HG03521 (cell line): ENCODE measurements at regions not wholly inside any gene's neighbourhood (a gene's known extent, or its start where the extent isn't known, plus 50 kb on each side); places are given as distances from the start of the nearest gene placed in this dataset.
"Not testable (repeated sequence)": the region's sequence is repeated elsewhere in the genome, so short reads cannot be mapped to it uniquely, and the experiment has no call there.

Experiments used
- ATAC-seq: cut with Tn5 transposase; IDR thresholded peaks from one replicate; pipeline ENCODE4 v1.9.1; 2021; ENCODE audit warnings: mild to moderate bottlenecking, moderate library complexity; ENCODE audit not compliant: unreplicated experiment

DNA sequence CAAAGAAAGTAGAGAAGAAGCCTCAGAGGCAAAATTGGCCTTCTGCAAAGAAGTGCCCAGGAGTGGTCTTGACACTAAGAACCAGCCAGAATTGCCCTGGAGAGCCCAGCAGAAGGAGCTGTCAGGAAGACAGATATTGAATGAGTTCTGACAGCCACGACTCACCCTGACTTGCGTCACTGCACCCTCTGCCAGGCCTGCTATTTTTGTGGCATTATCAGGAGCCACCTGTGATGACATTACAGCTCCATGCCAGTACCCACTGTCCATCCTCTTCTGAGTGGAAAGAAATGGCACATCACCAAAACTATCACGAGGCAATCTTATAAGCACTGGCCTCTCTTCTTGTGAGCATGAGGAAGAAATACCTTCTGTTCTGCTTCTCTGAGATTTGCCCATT is 67.7 kb downstream of the SMIM20 start:
- ATAC-seq, result no peak

DNA sequence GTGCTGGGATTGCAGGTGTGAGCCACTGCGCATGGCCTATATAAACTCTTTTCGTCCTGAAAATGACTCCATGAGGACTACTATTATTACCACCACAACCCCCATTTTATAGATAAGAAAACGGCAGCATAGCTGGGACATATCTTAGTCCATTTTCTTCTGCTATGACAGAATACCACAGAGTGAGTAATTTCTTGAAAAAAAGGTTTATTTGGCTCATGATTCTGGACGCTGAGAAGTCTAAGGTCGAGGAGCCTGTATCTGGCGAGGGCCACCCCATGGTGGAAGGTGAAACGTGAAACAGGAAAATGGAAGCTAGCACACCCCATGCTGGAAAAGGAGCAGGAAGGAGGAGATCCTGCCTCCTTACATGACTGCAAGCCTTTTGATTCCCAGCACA is 68.9 kb downstream of the SMIM20 start:
- ATAC-seq, result no peak

DNA sequence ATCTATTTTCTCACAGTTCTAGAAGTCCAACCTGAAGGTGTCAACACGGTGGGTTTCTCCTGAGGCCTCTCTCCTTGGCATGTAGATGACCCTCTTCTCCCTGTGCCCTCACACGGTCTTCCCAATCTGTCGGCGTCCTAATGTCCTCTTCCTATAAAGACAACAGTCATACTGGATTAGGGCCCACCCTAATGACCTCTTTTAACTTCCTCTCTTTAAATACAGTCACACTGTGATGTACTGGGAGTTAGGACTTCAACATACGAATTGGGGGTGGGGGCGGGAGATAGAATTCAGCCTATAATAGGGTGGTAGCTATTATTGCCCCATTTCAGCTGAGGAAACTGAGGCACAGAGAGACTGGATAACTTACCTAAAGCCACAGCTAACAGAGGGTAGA is 70.2 kb downstream of the SMIM20 start:
- ATAC-seq, result no peak

DNA sequence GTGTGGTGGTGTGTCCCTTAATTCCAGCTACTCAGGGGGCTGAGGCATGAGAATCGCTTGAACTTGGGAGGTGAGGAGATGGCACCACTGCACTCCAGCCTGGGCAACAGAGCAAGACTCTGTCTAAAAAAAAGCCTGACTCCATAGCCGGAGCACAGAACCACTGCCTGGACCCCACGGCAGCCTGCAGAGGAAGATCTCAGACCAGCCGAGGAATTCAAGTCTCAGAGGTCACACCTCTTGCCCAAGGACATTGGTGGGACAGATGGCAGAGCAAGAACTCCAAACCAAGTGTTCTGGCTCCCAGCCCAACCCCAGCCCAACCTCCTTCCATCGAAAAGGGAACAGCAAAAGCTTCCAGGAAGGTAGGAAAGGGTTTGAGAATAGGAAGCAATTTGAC is 70.8 kb downstream of the SMIM20 start:
- ATAC-seq, result no peak

DNA sequence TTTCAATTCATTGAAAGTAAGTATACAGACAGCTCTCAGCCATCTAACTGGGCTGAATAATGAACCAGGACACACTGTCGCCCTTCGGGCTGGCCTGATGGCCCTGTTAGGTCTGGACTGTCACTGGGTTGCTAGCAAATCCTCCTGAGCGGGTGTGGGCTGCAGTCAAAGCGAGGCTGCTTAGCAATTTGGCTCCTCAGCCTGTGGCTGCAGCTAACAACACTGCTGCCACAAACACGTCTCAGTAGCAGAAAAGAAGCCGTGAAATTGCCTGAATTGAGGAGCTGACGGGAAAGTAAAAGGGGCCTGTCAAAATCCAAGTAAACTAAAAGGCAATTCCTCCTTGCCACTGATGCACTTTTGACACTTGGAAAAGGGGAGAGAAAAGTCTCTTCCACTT is 72.8 kb downstream of the SMIM20 start:
- ATAC-seq, result no peak

DNA sequence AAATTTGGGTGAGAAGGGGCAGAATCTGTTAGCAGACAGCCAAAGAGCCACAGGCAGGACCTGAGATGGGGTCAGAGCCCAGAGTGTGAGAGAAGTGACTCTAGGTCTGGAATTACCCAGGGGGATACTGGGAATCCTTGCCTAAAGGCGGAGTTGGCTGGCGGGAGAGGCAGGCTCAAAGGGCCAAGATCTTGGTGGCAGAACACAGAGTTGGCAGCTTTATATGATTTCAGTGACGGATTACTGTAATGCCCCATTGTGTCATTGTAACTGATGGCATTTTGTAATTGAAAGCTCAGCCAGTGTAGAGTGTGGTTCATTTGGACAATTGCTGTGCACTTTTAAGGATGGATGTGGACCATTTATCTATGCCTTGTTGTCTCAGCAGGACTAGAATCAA is 77.3 kb downstream of the SMIM20 start:
- ATAC-seq, result no peak

DNA sequence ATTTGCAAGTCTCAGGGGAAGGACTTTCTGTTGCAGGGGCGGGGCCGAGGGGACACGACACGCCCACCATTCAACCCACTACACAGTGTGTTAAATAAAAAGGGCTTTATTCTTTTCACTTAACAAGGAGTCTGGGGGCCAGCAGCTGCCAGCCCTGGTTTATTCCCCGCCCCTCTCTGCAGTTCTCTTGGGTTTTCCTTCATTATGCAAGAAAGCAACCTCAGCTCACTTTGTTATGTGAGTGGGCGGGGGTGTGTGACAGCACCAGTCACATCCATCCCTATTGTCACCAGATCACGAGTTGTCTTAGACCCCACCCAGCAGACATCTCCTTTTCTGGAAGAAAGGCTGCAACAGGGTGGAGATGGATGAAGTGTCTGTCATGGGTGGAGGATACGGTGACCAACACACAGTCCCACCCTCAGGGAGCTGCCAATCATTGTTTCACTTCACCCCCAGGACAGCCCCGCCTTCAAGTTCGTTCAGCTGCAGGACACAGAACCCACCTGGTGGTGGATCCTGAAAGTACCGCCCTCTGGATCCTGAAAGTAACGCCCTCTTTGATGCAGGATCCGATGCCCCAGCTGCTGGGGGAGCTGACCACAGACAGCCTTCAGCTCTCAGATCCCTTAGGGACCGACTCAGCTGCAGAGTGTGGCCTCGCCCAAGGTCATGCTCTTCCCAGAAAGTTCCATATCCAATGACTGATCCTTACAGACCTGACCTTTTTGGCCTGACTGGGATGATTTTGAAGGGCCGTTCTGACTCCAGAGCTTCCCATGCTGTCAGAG is 79.6 kb downstream of the SMIM20 start:
- peak; percentile 63 for ATAC-seq

DNA sequence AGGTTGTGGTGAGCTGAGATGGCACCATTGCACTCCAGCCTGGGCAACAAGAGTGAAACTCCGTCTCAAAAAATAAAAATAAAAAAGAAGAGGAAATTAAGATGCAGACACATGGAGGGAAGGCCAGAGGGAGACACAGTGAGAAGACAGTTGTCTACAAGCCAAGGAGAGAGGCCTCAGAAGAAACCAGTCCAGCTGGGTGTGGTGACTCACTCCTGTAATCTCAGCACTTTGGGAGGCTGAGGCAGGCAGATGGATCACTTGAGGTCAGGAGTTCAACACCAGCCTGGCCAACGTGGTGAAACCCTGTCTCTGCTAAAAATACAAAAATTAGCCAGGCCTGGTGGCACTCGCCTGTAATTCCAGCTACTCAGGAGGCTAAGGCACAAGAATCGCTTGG is 80.6 kb downstream of the SMIM20 start:
- not testable (repeated sequence) for ATAC-seq

DNA sequence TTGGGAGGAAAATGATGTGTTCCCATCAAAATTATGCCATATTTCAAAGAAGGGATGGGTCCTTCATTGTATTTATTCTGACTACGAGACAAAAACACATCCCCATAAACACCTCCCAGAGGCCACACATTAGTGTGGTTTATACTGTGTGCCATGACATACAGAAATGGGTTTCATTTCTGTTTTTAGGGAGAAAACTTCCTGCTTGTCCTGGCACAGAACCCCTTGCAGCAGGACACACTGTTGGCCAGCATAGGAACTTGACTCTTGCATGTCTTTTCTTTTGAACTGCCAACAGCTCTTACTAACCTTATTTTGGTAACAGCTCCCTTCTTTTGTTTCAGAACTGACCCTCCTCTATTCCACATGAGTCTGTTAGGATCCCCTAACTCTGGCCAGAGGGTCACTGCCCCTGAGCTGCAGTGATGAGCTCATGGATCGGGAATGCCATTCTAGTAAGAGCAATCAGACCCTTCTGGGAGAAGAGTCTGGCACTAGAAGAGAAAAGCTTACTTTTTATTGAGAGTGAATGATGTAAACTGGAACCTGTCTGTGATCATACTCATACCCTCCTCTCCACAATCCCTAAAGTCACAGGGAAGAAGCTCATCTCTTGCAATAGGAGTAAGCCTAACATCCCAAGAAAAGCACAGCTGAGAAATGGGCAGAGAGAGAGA is 86.4 kb downstream of the SMIM20 start:
- ATAC-seq, result no peak

DNA sequence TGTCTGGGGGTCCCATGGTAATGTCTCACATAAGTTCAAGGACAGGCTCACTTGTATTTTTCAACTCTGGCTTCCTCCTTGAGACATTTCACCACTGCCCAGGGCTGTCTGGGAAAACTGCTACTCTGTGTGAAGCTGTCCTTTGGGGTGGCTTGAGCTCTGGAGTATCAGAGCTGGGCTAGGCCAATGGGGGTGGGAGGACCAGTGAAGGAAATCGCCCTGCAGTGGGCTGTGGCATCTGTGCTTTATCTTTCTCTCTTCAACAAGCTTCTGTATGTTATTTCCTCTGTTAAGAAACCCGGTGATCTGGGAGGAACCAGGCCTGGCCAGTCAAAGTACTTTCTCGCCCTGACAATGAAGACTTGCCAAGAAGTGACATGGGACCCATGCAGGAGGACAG is 87.4 kb downstream of the SMIM20 start:
- ATAC-seq, result no peak

DNA sequence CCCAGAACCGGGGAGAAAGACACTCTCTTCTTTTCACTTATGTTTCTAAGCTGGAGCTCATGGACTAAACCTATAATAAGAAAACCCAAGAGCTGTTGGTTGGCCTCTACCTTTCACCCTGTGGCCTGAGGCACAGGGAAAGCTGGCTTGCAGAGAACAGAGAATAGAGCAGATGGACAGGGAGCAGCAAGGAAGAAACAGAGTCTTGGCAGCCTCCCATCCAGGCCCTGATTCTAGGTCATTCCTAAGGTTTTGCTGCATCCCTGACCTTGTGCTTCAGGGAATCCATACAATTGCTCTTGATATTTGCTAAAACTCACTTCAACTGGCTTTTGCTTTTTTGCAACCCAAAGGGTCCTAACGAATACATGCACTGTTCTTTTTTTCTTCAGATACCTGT is 87.8 kb downstream of the SMIM20 start:
- ATAC-seq, result no peak

DNA sequence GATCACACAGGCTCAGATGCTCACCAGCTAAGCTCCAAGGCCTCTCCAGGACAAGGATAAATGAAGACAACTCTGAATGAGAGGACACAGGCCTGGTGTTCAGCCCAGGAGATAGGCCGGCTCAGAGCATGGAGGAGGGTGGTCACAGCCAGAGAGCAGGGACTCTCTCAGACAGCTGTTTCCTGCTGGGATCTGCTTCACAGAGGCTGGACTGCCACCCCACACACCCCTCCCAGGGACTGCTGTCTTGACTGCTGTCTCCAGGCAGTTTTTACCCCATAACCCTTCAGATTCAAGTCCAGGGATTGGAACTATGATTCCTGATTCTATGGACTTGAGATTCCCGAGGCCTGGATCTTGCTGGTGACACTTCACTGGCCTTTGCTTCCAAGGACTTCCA is 89.0 kb downstream of the SMIM20 start:
- no peak for ATAC-seq

DNA sequence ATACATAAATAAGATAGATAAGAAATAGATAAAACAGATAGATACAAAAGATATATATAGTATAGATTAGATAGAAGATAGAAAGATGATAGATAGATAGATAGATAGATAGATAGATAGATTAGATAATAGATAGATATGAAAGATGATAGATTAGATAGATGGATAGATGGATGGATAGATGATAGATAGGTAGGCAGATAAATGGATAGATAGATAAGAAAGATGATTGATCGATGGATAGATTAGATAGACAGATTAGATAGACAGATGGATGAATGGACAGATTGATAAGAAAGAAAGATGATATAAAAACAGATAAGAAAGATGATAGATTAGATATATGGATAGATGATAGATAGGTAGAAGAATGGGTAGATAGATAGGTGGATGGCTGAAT is 90.3 kb downstream of the SMIM20 start:
- no peak for ATAC-seq

DNA sequence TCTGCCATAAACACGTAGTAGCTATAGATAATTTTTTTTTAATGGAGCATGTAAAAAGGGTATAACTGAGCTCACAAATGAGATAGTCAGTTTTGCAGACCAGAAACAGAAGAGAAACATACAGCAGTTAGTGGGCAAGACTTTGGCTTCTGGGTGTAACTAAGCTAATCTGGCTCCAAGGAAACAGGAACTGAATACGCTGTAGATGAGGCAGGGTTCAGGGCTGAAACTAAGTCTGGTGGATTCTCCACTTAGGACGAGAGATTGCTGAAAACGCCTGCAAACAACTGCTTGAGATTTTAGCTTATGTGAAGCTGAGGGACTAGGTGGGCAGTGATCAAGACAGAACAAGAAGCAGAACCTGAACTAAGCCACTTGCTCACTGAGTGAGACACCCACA is 91.7 kb downstream of the SMIM20 start:
- ATAC-seq, result no peak

DNA sequence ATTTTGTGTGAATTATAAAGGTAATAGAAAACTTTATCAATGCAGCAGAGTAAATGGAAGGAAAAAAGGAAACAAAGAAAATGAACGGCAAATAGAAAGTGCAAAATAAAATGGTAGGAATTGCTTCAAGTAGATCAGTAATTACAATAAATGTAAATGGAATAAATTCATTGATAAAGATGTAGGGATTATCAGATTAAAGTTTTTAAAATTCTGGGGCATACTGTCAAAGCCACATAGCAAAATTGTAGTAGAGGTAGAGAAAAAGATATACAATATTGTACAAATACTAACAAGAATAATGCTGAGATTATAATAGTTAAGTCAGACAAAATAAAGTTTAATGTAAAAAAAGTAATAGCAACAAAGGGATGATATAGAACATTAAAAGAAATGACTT is 94.7 kb downstream of the SMIM20 start:
- ATAC-seq, result no peak

DNA sequence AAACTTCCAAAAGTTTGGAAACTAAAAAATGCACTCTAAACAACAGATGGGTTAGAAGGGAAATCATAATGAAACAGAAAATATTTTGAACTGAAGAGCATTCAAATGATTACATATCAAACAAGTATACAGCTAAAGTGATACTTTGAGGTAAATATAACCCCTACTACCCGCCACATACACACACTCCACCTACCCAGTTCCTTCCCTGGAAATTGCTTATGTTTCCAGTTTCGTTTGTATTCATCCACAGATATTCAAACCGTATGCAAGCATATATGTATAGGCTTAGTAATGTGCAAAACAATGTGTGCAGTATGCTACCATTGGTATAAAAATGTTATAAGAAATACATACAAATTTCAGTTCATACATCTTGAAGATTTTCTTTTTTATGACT is 95.5 kb downstream of the SMIM20 start:
- no peak for ATAC-seq

DNA sequence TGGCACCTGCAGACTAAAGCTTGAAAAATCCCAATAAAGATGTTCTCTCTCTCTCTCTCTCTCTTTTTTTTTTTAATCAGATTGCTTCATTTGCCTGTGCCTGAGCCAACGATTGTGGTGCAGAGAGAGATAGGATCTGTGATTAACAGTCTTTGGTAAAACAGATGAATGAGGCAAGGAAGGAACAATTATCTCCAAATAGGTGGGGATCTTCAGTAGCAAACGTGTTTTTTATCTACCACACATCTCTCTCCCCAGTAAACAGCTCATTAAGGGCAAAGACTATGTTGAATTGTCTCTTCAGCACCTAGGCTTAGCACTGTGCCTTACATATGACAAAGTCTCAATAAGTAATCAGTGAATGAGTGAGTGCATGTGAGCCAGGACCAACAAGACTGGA is 96.3 kb downstream of the SMIM20 start:
- no peak for ATAC-seq

DNA sequence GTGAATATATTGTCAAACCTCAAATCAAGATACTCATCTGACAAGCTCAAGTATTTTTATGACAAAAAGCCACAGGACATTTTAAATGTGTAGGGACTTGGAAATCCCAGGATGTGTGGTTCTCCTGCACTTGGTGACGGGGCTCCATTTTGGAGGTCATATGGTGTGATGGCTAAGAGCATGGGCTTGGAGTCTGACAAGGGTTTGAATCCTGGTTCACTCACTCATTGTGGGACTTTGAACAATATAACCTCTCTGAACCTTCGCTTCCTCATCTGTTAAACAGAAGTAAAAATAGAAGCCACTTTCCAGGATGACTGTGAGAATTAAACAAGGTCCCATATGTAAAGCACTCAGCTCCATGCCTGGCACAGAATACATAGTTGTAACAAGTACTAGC is 99.6 kb downstream of the SMIM20 start:
- ATAC-seq, result no peak

DNA sequence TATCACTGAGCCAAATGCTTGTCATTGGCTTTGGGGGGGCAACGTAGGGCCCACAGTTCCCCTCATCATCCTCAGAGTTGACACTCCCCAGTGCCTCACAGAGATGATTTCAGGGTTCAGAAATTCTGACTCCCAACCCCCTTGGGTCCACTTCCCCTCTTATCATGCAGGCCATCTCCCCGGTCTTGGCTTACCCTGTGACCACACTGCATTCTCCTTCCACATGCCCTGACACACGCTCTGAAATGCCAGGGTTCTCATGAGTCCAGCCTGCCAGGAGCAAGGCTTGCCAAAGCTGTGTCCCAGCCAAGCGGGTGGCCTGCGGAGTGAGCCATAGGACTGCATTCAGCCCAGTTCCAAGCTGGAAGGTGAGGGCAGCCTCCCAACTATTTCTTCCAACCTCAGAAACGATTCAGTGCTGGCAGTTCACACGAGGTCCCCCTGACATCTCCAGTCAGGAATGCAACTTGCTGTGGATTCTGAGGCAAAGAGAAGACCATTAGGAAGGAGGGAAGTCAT is 101.2 kb downstream of the SMIM20 start:
- no peak for ATAC-seq

DNA sequence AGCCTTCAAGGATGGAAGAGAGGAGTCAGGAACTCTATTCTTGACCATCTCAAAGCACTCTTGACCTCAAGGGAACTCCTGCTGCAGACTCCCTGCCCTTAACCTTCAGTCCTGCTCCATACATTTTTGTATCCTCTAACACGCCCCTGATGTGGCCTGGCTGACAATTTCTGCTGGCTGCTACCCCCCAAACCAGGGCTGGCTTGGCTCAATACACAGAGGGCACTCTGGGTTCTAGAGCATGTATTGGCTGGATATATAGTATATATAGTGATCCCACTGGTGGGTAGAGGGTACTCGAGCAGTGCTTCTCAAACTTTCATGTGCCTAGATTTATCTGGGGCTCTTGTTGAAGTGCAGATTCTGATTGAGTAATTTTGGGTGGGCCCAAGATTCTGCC is 101.9 kb downstream of the SMIM20 start:
- no peak for ATAC-seq

DNA sequence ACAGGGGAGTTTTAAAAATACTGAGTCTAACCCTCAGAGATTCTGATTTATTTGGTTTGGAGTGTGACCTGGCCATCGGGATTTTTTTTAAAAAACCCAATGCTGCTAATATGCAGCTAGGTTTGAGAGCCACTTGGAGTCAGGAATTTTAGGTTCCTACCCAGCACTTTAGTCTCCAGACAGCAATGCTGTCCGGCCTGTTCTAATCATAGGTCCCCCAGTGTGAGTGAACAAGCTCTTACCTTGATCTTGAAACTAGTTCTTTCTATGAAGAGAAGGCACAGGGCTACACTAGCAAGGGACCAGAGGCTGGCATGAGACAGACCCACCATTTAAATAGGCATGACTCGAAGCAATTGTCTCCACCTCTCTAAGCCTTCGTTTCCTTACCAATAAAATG is 103.5 kb downstream of the SMIM20 start:
- no peak for ATAC-seq

DNA sequence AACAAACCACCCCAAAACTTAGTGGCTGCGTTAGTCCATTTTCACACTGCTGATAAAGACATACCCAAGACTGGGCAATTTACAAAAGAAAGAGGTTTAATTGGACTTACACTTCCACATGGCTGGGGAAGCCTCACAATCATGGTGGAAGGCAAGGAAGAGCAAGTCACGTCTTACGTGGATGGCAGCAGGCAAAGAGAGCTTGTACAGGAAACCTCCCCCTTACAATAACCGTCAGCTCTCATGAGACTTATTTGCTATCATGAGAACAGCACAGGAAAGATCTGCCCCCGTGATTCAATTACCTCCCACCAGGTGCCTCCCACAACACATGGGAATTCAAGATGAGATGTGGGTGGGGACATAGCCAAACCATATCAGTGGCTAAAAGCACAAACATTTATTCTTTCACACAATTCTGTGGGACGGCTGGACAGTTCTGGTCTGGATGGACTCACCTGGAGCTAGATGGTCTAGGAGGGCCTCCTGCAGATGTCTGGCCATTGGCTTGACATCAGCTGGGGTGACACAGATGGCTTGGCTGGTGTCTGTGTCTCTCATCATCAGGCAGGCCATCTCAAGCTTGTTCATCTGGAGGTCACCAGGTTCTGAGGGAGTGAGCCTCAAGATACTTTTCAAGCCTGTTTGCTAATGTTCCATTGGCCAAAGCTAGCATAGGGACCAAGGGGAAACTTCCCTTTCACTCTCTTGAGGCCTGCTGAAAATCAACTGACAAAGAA is 104.1 kb downstream of the SMIM20 start:
- not testable (repeated sequence) for ATAC-seq
